ENCODE measurements at regions not wholly inside any gene's neighbourhood (a gene's known extent, or its start where the extent isn't known, plus 50 kb on each side); places are given as distances from the start of the nearest gene placed in this dataset.

GRCh38 chr21:24870633-24871032 is 736.6 kb downstream of the MRPL39 start:
- H3K27me3 ChIP-seq, result no peaks in the 10 kb centered on the region
- ATAC-seq (no peak), DNase-seq (no peak)
- no peaks in the 10 kb centered on the region for H3K4me1 ChIP-seq
- H3K9me3 ChIP-seq, result no peaks in the 10 kb centered on the region
- H3K4me3 ChIP-seq, result no peak overlapping the region
- TF ChIP-seq CTCF (IDR thresholded peaks at IDR 0.05) (no peak), POLR2A (IDR thresholded peaks at IDR 0.05) (no peak)
- intact Hi-C loops (cut with DNase I), result no loop called here
- no peaks in the 10 kb centered on the region for H3K36me3 ChIP-seq (replicated peaks in 1 of 2; ENCODE audit: insufficient read depth in 1 of 2, low read depth in 2 of 2)
- WGBS, 2 donors, result 67 to 77% methylated on average over 4 of the region's 4 CpGs
- H3K27ac ChIP-seq, result no peak overlapping the region

- Histone ChIP-seq H3K4me3 (no peak overlapping the region), H3K27ac (no peak overlapping the region), H3K9me3 (no peaks in the 10 kb centered on the region), H3K4me1 (no peaks in the 10 kb centered on the region), H3K36me3 (replicated peaks in 1 of 2; ENCODE audit: insufficient read depth in 1 of 2, low read depth in 2 of 2) (no peaks in the 10 kb centered on the region), H3K27me3 (no peaks in the 10 kb centered on the region)
- intact Hi-C loops (cut with DNase I), result no loop called here
- no peak for ATAC-seq
- DNase-seq, result no peak
- TF ChIP-seq CTCF (IDR thresholded peaks at IDR 0.05) (no peak), POLR2A (IDR thresholded peaks at IDR 0.05) (no peak)
- 75 to 88% methylated on average over 2 of the region's 2 CpGs for WGBS, 2 donors
These were observed 737.4 kb downstream of the MRPL39 start for GRCh38 chr21:24869862-24870261.

GRCh38 chr21:24868117-24868516 is 739.2 kb downstream of the MRPL39 start:
- TF ChIP-seq CTCF (IDR thresholded peaks at IDR 0.05), result no peak
- no peak for TF ChIP-seq POLR2A (IDR thresholded peaks at IDR 0.05)
- ATAC-seq (no peak), DNase-seq (no peak)
- WGBS, 2 donors, result 61 to 70% methylated on average over 1 of the region's 1 CpG
- no peaks in the 10 kb centered on the region for H3K4me1 ChIP-seq
- intact Hi-C loops (cut with DNase I), result no loop called here
- no peak overlapping the region for H3K4me3 ChIP-seq
- H3K36me3 ChIP-seq (replicated peaks in 1 of 2; ENCODE audit: insufficient read depth in 1 of 2, low read depth in 2 of 2), result no peaks in the 10 kb centered on the region
- H3K27ac ChIP-seq, result no peak overlapping the region
- no peaks in the 10 kb centered on the region for H3K9me3 ChIP-seq
- H3K27me3 ChIP-seq, result no peaks in the 10 kb centered on the region

- no peaks in the 10 kb centered on the region for H3K9me3 ChIP-seq
- H3K27ac ChIP-seq, result no peak overlapping the region
- ATAC-seq (no peak), DNase-seq (no peak)
- intact Hi-C loops (cut with DNase I), result no loop called here
- TF ChIP-seq CTCF (IDR thresholded peaks at IDR 0.05) (no peak), POLR2A (IDR thresholded peaks at IDR 0.05) (no peak)
- H3K27me3 ChIP-seq, result no peaks in the 10 kb centered on the region
- no peak overlapping the region for H3K4me3 ChIP-seq
- WGBS, 2 donors, result 26 to 41% methylated on average over 1 of the region's 1 CpG
- no peaks in the 10 kb centered on the region for H3K36me3 ChIP-seq (replicated peaks in 1 of 2; ENCODE audit: insufficient read depth in 1 of 2, low read depth in 2 of 2)
- H3K4me1 ChIP-seq, result no peaks in the 10 kb centered on the region
These were observed 745.8 kb downstream of the MRPL39 start for GRCh38 chr21:24861471-24861870.

GRCh38 chr21:24856326-24856725 is 751.0 kb downstream of the MRPL39 start:
- Histone ChIP-seq H3K4me1 (no peaks in the 10 kb centered on the region), H3K36me3 (replicated peaks in 1 of 2; ENCODE audit: insufficient read depth in 1 of 2, low read depth in 2 of 2) (no peaks in the 10 kb centered on the region), H3K27ac (no peak overlapping the region), H3K4me3 (no peak overlapping the region), H3K9me3 (no peaks in the 10 kb centered on the region), H3K27me3 (no peaks in the 10 kb centered on the region)
- ATAC-seq, result no peak
- WGBS, 2 donors, result 64 to 66% methylated on average over 1 of the region's 1 CpG
- intact Hi-C loops (cut with DNase I), result no loop called here
- no peak for DNase-seq
- TF ChIP-seq POLR2A (IDR thresholded peaks at IDR 0.05), result no peak
- TF ChIP-seq CTCF (IDR thresholded peaks at IDR 0.05), result no peak

Data from body of pancreas (tissue), 4 donors.